Astrocyte (in vitro differentiated cells and primary cell): ENCODE measurements at regions not wholly inside any gene's neighbourhood (a gene's known extent, or its start where the extent isn't known, plus 50 kb on each side); places are given as distances from the start of the nearest gene placed in this dataset.
"Not testable (repeated sequence)": the region's sequence is repeated elsewhere in the genome, so short reads cannot be mapped to it uniquely, and the experiment has no call there.

ENCODE experiments used
- DNase-seq: peaks from one replicate; pipeline ENCODE4 v3.0.0-alpha.2; 2010; ENCODE audit warnings: low read depth
- FAIRE-seq: peaks from 2 replicates; lab custom pipeline; 2011; peaks lifted over from hg19 to GRCh38; lab: Jason Lieb, UNC
- H2AFZ ChIP-seq: 2 replicates; pipeline ENCODE4 v1.6.0; 2012; ENCODE audit warnings: low read depth, low read length, inconsistent platforms
- H3K27ac ChIP-seq: 2 replicates; pipeline ENCODE4 v1.5.1; 2011; ENCODE audit warnings: low read depth, low read length, inconsistent platforms
- H3K27me3 ChIP-seq: 2 replicates; pipeline ENCODE4 v1.6.0; 2011; ENCODE audit warnings: low read length, inconsistent platforms; ENCODE audit not compliant: insufficient read depth
- H3K36me3 ChIP-seq: 2 replicates; pipeline ENCODE4 v1.5.1; 2011; ENCODE audit warnings: low read length, inconsistent platforms; ENCODE audit not compliant: insufficient read depth
- H3K4me1 ChIP-seq: 2 replicates; pipeline ENCODE4 v1.5.1; 2011; ENCODE audit warnings: low read length, inconsistent platforms; ENCODE audit not compliant: insufficient read depth
- H3K4me2 ChIP-seq: 2 replicates; pipeline ENCODE4 v1.6.0; 2012; ENCODE audit warnings: low read length, inconsistent platforms
- H3K4me3 ChIP-seq: 2 replicates; pipeline ENCODE4 v1.5.1; 2011; ENCODE audit warnings: low read depth, mild to moderate bottlenecking, low read length, inconsistent platforms; ENCODE audit not compliant: insufficient read depth
- H3K79me2 ChIP-seq: 2 replicates; pipeline ENCODE4 v1.6.0; 2012; ENCODE audit warnings: mild to moderate bottlenecking, low read length, inconsistent platforms; ENCODE audit not compliant: insufficient read depth
- H3K9ac ChIP-seq: 2 replicates; pipeline ENCODE4 v1.6.0; 2012; ENCODE audit warnings: mild to moderate bottlenecking, low read length, inconsistent platforms
- H3K9me3 ChIP-seq: 2 replicates; pipeline ENCODE4 v1.5.1; 2012; ENCODE audit warnings: low read depth, mild to moderate bottlenecking, low read length, inconsistent platforms; ENCODE audit not compliant: insufficient read depth
- H4K20me1 ChIP-seq: 2 replicates; pipeline ENCODE4 v1.6.0; 2012; ENCODE audit warnings: low read length, inconsistent platforms; ENCODE audit not compliant: insufficient read depth
- H3K27ac Mint-ChIP-seq: one replicate; pipeline ENCODE4 v1.8.0; 2021; ENCODE audit warnings: mild to moderate bottlenecking, mixed read lengths; ENCODE audit not compliant: unreplicated experiment
- H3K27me3 Mint-ChIP-seq: one replicate; pipeline ENCODE4 v1.8.0; 2021; ENCODE audit warnings: low read depth, mixed read lengths; ENCODE audit not compliant: unreplicated experiment
- H3K36me3 Mint-ChIP-seq: one replicate; pipeline ENCODE4 v1.8.0; 2021; ENCODE audit warnings: low read depth, mixed read lengths; ENCODE audit not compliant: unreplicated experiment
- H3K4me1 Mint-ChIP-seq: one replicate; pipeline ENCODE4 v1.8.0; 2021; ENCODE audit warnings: low read depth, mixed read lengths; ENCODE audit not compliant: unreplicated experiment
- H3K4me3 Mint-ChIP-seq: one replicate; pipeline ENCODE4 v1.8.0; 2021; ENCODE audit warnings: mild to moderate bottlenecking, moderate library complexity, mixed read lengths; ENCODE audit not compliant: unreplicated experiment
- H3K9me3 Mint-ChIP-seq: one replicate; pipeline ENCODE4 v1.8.0; 2021; ENCODE audit warnings: mild to moderate bottlenecking, mixed read lengths; ENCODE audit not compliant: unreplicated experiment
- EZH2 ChIP-seq: IDR thresholded peaks from 2 replicates; pipeline ENCODE4 v1.6.1; 2012; ENCODE audit warnings: mild to moderate bottlenecking, low read length, inconsistent platforms; ENCODE audit not compliant: insufficient read depth
- TF ChIP-seq, protein P1 (sequence below): IDR thresholded peaks from 2 replicates; pipeline ENCODE4 v1.5.1; 2011; ENCODE audit warnings: low read depth, mild to moderate bottlenecking, inconsistent platforms, low read length, moderate library complexity; ENCODE audit not compliant: insufficient read depth

DNA sequence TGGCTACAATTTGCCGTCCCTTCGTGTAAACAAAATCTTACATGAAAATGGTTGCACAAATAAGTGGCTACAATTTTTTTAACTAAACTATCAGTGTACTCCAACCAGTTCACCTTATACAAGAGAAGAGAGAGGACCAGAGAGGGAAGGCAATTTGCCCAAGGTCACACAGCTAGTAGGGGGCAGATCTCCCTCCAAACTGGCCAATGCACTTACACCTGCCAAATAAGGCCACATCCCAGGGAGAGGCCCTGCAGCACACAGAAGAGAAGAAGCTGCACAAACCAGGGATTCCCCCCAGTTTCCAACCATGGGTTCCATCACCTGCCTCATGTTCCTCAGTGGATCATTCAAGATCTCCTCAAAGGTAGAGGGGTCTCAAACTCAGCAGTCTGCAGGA is 349.9 kb downstream of the SOX9 start:
- H3K27me3 ChIP-seq: no peaks in the 10 kb centered on the region
- H2AFZ ChIP-seq: no peak overlapping the region
- H3K4me1 ChIP-seq: peaks cover 18% of the 10 kb centered on the region
- Mint-ChIP-seq H3K27ac (no peak overlapping the region), H3K9me3 (peaks cover 2% of the 10 kb centered on the region), H3K4me3 (no peak overlapping the region), H3K27me3 (no peaks in the 10 kb centered on the region), H3K36me3 (no peaks in the 10 kb centered on the region), H3K4me1 (peaks cover 18% of the 10 kb centered on the region)
- no peak overlapping the region for H3K4me3 ChIP-seq
- no peak overlapping the region for H3K4me2 ChIP-seq
- peaks cover 86% of the 10 kb centered on the region for H4K20me1 ChIP-seq
- H3K27ac ChIP-seq: no peak overlapping the region
- no peak for DNase-seq
- H3K79me2 ChIP-seq: peaks cover 86% of the 10 kb centered on the region
- TF ChIP-seq EZH2: no peak
- TF ChIP-seq, protein P1, sequence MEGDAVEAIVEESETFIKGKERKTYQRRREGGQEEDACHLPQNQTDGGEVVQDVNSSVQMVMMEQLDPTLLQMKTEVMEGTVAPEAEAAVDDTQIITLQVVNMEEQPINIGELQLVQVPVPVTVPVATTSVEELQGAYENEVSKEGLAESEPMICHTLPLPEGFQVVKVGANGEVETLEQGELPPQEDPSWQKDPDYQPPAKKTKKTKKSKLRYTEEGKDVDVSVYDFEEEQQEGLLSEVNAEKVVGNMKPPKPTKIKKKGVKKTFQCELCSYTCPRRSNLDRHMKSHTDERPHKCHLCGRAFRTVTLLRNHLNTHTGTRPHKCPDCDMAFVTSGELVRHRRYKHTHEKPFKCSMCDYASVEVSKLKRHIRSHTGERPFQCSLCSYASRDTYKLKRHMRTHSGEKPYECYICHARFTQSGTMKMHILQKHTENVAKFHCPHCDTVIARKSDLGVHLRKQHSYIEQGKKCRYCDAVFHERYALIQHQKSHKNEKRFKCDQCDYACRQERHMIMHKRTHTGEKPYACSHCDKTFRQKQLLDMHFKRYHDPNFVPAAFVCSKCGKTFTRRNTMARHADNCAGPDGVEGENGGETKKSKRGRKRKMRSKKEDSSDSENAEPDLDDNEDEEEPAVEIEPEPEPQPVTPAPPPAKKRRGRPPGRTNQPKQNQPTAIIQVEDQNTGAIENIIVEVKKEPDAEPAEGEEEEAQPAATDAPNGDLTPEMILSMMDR: no peak
- H3K9ac ChIP-seq: no peak overlapping the region
- no peak for FAIRE-seq
- no peaks in the 10 kb centered on the region for H3K9me3 ChIP-seq
- H3K36me3 ChIP-seq: no peaks in the 10 kb centered on the region

DNA sequence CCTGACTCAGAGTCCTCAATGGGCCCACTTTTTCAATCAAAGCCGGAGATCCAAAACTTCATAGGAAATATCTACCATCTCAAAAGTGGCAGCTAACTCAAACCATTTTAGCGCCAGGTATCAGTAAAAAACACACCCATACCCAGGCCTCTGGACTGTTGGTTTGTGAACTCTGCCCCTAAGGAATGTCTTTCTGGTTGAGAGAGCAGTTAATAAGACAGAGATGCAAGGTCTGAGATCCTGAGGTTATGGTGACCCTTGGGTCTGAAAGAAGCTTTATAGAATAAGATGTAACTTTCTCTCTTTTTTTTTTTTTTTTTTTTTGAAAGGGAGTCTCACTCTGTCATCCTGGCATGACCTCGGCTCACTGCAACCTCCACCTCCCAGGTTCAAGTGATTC is 350.5 kb downstream of the SOX9 start:
- no peak overlapping the region for H3K4me2 ChIP-seq
- peaks cover 91% of the 10 kb centered on the region for H3K79me2 ChIP-seq
- no peaks in the 10 kb centered on the region for H3K9me3 ChIP-seq
- Mint-ChIP-seq H3K27ac (no peak overlapping the region), H3K4me1 (peaks cover 15% of the 10 kb centered on the region), H3K27me3 (no peaks in the 10 kb centered on the region), H3K9me3 (peaks cover 2% of the 10 kb centered on the region), H3K4me3 (no peak overlapping the region), H3K36me3 (no peaks in the 10 kb centered on the region)
- H3K36me3 ChIP-seq: no peaks in the 10 kb centered on the region
- H4K20me1 ChIP-seq: peaks cover 86% of the 10 kb centered on the region
- no peak overlapping the region for H3K4me3 ChIP-seq
- no peak for TF ChIP-seq EZH2
- TF ChIP-seq, protein P1: no peak
- FAIRE-seq (no peak), DNase-seq (no peak)
- H3K27ac ChIP-seq: no peak overlapping the region
- H3K4me1 ChIP-seq: peaks cover 15% of the 10 kb centered on the region
- H3K9ac ChIP-seq: no peak overlapping the region
- H3K27me3 ChIP-seq: no peaks in the 10 kb centered on the region
- H2AFZ ChIP-seq: no peak overlapping the region

DNA sequence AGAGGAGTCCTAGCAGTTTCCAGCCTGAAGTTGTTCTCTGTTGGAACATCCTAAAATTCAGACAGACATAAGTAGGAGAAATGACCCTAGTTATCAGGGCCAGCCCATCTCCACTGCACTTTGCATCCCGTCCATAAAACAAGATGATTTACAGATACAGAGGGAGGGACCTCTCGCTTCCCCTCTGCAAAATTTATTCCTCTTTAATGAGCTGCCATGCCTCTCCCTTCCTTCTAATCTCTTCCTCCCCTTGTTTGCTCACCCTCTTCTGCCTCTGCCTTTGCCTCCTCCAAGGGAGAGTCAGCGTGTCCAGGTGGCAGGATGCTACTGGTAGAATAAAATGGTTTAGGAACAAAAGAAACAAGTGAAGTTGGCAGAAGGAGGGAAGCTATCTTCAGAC is 351.3 kb downstream of the SOX9 start:
- no peak overlapping the region for H2AFZ ChIP-seq
- no peak overlapping the region for H3K4me2 ChIP-seq
- no peak overlapping the region for H3K9ac ChIP-seq
- H3K27me3 ChIP-seq: no peaks in the 10 kb centered on the region
- FAIRE-seq (no peak), DNase-seq (no peak)
- peaks cover 22% of the 10 kb centered on the region for H3K4me1 ChIP-seq
- H3K27me3 Mint-ChIP-seq: no peaks in the 10 kb centered on the region
- H3K4me3 Mint-ChIP-seq: no peak overlapping the region
- no peaks in the 10 kb centered on the region for H3K9me3 ChIP-seq
- H3K36me3 ChIP-seq: no peaks in the 10 kb centered on the region
- no peaks in the 10 kb centered on the region for H3K36me3 Mint-ChIP-seq
- no peak overlapping the region for H3K27ac Mint-ChIP-seq
- H3K79me2 ChIP-seq: peaks cover 91% of the 10 kb centered on the region
- H3K9me3 Mint-ChIP-seq: peaks cover 2% of the 10 kb centered on the region
- no peak overlapping the region for H3K27ac ChIP-seq
- H3K4me1 Mint-ChIP-seq: peaks cover 17% of the 10 kb centered on the region
- peaks cover 87% of the 10 kb centered on the region for H4K20me1 ChIP-seq
- H3K4me3 ChIP-seq: no peak overlapping the region
- no peak for TF ChIP-seq EZH2
- TF ChIP-seq, protein P1: no peak

DNA sequence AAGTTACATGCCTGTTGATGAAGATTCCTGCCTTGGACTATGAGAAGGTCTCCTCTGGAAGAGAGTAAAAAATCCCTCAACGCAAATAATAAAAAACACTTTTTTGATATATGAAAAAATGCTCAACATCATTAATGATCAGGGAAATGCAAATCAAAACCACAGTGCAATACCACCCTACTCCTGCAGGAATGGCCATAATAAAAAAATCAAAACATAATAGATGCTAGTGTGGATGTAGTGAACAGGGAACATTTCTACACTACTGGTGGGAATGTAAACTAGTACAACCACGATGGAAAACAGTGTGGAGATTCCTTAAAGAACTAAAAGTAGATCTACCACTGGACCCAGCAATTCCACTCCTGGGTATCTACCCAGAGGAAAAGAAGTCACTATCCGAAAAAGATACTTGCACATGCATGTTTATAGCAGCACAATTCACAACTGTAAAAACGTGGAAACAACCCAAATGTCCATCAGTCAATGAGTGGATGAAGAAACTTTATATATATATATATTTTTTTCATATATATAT is 352.1 kb downstream of the SOX9 start:
- H2AFZ ChIP-seq, H3K9me3 Mint-ChIP-seq, H3K4me3 ChIP-seq, FAIRE-seq, H3K27ac ChIP-seq, H3K4me2 ChIP-seq, H3K27me3 ChIP-seq, H3K9me3 ChIP-seq, H3K27me3 Mint-ChIP-seq, H3K9ac ChIP-seq, H3K36me3 ChIP-seq, H3K27ac Mint-ChIP-seq, DNase-seq, H3K36me3 Mint-ChIP-seq, H3K4me3 Mint-ChIP-seq: not testable (repeated sequence)
- peaks cover 87% of the 10 kb centered on the region for H4K20me1 ChIP-seq
- peaks cover 20% of the 10 kb centered on the region for H3K4me1 ChIP-seq
- H3K79me2 ChIP-seq: peaks cover 91% of the 10 kb centered on the region
- H3K4me1 Mint-ChIP-seq: peaks cover 17% of the 10 kb centered on the region
